ENCODE measurements at regions not wholly inside any gene's neighbourhood (a gene's known extent, or its start where the extent isn't known, plus 50 kb on each side); places are given as distances from the start of the nearest gene placed in this dataset.

DNA sequence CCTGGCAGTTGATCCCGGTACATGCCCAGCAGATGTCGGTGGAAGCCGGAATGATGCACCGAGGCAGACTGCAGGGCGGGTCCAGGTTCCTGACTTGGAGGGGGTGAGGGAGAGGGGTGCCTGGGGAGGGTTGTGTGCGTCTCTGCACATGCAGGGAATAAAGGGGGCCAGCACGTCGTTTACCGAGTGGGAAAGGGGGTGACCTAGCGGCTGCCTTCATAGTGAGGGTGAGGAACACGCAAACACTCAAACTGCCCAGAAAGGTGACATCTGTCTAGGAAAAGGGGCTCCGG is 801.7 kb downstream of the TBC1D22A start:
- no peak for DNase-seq (ENCODE audit: low read depth in 2 of 2)

GRCh38 chr22:47563406-47564157 is 801.1 kb downstream of the TBC1D22A start:
- no peak for DNase-seq (ENCODE audit: low read depth in 2 of 2)

DNA sequence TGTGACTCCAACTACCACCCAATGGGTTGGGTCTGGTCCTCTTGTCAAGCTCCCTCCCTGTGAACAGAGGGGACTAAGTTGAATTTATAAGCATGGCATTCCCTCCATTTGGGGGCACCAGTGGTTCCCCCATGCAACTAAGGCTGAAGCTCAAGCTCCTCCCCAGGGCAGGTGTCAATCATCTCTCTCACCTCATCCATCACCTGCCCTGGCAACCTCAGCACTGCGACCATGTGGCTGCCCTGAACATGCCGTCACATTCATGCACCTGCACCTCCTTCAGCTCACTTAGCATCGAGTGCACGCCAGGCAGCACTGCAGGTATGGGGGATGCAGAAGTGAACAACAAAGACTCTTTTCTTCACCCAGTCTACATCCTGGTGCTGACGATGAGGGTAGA is 799.3 kb downstream of the TBC1D22A start:
- DNase-seq (ENCODE audit: low read depth in 2 of 2): no peak

DNA sequence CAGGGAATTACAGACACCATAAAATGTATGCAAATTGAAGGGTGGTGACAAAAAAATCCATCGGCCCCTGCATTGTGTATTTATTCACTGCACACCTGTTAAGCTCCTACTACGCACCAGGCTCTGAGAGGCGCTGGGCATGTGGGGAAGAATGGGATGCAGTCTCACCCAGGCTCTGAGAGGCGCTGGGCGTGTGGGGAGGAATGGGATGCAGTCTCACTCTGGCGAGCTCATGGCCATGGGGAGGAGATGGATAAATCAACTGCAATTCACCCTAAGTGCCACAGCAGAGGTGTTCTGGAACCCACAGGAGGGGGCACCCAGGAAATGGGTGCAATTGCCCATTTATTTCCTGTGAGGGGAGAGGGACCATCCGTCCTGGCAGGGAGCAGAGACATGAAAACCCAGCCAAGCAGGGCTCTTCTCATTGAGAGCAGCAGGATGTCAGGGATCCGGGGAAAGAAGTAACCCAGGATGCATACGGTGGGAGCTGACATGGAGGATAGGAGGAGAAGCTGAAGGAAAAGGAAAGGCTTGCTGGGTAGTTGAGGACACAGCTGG is 798.7 kb downstream of the TBC1D22A start:
- no peak for DNase-seq (ENCODE audit: low read depth in 2 of 2)

- DNase-seq (ENCODE audit: low read depth in 2 of 2): no peak
Measured at GRCh38 chr22:47558828-47559700, 796.6 kb downstream of the TBC1D22A start.

DNA sequence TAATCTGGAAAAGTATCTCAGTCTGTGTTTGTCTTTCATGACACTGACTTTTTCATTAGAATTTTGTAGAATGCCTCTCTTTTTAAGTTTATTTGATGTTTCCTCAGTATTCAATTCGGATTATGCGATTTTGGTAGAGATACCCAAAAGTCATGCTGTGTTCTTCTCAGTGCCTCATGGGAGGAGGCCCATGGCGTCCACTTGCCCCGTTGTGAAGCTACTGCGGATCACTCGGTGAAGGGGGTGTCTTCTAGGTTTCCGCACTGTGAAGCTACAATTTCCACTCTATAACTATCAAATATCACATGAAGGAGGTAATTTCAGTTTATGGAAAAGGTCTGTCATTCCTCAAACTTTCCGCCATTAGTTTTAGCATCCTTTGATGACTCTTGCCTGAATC is 794.0 kb downstream of the TBC1D22A start:
- DNase-seq (ENCODE audit: low read depth in 2 of 2): no peak

DNA sequence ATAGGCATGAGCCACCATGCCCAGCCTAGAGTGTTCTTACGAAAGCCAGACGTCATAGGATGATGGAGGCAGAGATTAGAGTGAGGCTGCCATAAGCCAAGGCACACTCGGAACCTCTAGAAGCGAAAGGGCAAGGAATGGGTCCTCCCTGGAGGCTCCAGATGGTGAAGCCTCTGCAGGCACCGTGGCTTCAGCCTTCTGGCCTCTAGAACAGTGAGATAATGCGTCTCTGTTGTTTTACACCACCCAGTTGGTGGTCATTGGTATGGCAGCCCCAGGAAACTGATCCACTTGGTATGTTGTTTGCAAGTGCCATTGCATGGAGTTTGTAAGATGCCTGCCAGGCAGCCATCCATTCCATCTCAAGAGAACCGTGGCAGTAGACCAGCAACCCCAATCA is 791.0 kb downstream of the TBC1D22A start:
- no peak for DNase-seq (ENCODE audit: low read depth in 2 of 2)

DNA sequence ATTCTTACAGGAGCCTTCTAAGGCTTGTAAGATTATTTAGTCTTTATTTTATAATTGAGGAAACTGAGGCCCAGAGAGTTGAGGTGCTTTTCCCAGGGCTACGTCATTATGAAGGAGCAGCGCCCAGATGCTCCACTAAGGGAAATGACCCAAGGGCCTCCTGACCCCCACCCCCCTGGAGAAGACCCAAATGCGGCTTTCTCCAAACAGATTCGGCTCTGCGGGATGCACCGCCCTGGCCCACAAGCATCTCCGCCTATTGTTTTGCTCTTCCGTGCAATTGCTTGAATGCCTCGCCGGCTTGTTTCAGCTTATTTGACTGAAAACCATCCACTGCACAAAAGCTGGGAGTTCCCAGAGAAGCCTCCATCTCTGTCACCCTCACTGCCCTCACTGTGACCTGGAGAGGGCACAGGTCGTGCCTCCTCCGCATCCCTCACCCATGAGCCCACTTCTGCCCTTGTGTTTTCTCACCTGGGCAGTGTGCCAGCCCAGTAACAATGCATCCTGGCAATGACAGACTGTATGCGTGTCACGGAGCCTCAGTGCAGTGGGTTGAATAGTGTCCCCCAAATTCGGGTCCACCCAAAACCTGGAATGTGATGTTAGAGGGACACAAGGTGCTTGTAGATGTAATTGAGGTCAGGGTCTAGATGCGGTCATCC is 790.2 kb downstream of the TBC1D22A start:
- no peak for DNase-seq (ENCODE audit: low read depth in 2 of 2)

GRCh38 chr22:47552024-47552423 is 789.6 kb downstream of the TBC1D22A start:
- no peak for DNase-seq (ENCODE audit: low read depth in 2 of 2)

- DNase-seq (ENCODE audit: low read depth in 2 of 2): no peak
Measured at GRCh38 chr22:47551431-47551775, 789.0 kb downstream of the TBC1D22A start.

- no peak for DNase-seq (ENCODE audit: low read depth in 2 of 2)
Measured at GRCh38 chr22:47550524-47551430, 788.3 kb downstream of the TBC1D22A start.

- no peak for DNase-seq (ENCODE audit: low read depth in 2 of 2)
Measured at GRCh38 chr22:47549741-47550340, 787.4 kb downstream of the TBC1D22A start.

- no peak for DNase-seq (ENCODE audit: low read depth in 2 of 2)
Measured at GRCh38 chr22:47548953-47549740, 786.7 kb downstream of the TBC1D22A start.

GRCh38 chr22:47547881-47548650 is 785.6 kb downstream of the TBC1D22A start:
- no peak for DNase-seq (ENCODE audit: low read depth in 2 of 2)

GRCh38 chr22:47547239-47547661 is 784.8 kb downstream of the TBC1D22A start:
- no peak for DNase-seq (ENCODE audit: low read depth in 2 of 2)

- DNase-seq (ENCODE audit: low read depth in 2 of 2): no peak
Measured at GRCh38 chr22:47544696-47545095, 782.2 kb downstream of the TBC1D22A start.

- no peak for DNase-seq (ENCODE audit: low read depth in 2 of 2)
Measured at GRCh38 chr22:47543447-47543846, 781.0 kb downstream of the TBC1D22A start.

GRCh38 chr22:47540011-47540410 is 777.6 kb downstream of the TBC1D22A start:
- DNase-seq (ENCODE audit: low read depth in 2 of 2): no peak

GRCh38 chr22:47539374-47539773 is 776.9 kb downstream of the TBC1D22A start:
- no peak for DNase-seq (ENCODE audit: low read depth in 2 of 2)
